ENCODE measurements at regions not wholly inside any gene's neighbourhood (a gene's known extent, or its start where the extent isn't known, plus 50 kb on each side); places are given as distances from the start of the nearest gene placed in this dataset.

GRCh38 chr4:166535865-166536264 is 662.8 kb downstream of the TLL1 start:
- Histone ChIP-seq H3K36me3 (ENCODE audit: control insufficient read depth, insufficient read depth, low read length) (no peaks in the 10 kb centered on the region), H3K4me3 (ENCODE audit: low read depth, low read length) (no peak overlapping the region), H3K27me3 (ENCODE audit: control insufficient read depth, insufficient read depth, low read length) (no peaks in the 10 kb centered on the region)
- TF ChIP-seq, protein P1, sequence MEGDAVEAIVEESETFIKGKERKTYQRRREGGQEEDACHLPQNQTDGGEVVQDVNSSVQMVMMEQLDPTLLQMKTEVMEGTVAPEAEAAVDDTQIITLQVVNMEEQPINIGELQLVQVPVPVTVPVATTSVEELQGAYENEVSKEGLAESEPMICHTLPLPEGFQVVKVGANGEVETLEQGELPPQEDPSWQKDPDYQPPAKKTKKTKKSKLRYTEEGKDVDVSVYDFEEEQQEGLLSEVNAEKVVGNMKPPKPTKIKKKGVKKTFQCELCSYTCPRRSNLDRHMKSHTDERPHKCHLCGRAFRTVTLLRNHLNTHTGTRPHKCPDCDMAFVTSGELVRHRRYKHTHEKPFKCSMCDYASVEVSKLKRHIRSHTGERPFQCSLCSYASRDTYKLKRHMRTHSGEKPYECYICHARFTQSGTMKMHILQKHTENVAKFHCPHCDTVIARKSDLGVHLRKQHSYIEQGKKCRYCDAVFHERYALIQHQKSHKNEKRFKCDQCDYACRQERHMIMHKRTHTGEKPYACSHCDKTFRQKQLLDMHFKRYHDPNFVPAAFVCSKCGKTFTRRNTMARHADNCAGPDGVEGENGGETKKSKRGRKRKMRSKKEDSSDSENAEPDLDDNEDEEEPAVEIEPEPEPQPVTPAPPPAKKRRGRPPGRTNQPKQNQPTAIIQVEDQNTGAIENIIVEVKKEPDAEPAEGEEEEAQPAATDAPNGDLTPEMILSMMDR (IDR thresholded peaks at IDR 0.05; ENCODE audit: insufficient read depth, low read length, severe bottlenecking) = no peak
- no peak for DNase-seq (ENCODE audit: low read depth)
- FAIRE-seq = no peak

- FAIRE-seq (no peak), DNase-seq (ENCODE audit: low read depth) (no peak)
- Histone ChIP-seq H3K4me3 (ENCODE audit: low read depth, low read length) (no peak overlapping the region), H3K27me3 (ENCODE audit: control insufficient read depth, insufficient read depth, low read length) (no peaks in the 10 kb centered on the region), H3K36me3 (ENCODE audit: control insufficient read depth, insufficient read depth, low read length) (no peaks in the 10 kb centered on the region)
- TF ChIP-seq, protein P1 (IDR thresholded peaks at IDR 0.05; ENCODE audit: insufficient read depth, low read length, severe bottlenecking) = no peak
Observed at GRCh38 chr4:166538491-166539005, 665.5 kb downstream of the TLL1 start.

- TF ChIP-seq, protein P1 (IDR thresholded peaks at IDR 0.05; ENCODE audit: insufficient read depth, low read length, severe bottlenecking) = no peak
- FAIRE-seq (no peak), DNase-seq (ENCODE audit: low read depth) (no peak)
- H3K27me3 ChIP-seq (ENCODE audit: control insufficient read depth, insufficient read depth, low read length) = no peaks in the 10 kb centered on the region
- no peak overlapping the region for H3K4me3 ChIP-seq (ENCODE audit: low read depth, low read length)
- H3K36me3 ChIP-seq (ENCODE audit: control insufficient read depth, insufficient read depth, low read length) = no peaks in the 10 kb centered on the region
Observed at GRCh38 chr4:166546009-166546408, 673.0 kb downstream of the TLL1 start.

GRCh38 chr4:166577639-166578038 is 656.7 kb downstream of the SPOCK3 start:
- Histone ChIP-seq H3K36me3 (ENCODE audit: control insufficient read depth, insufficient read depth, low read length) (no peaks in the 10 kb centered on the region), H3K4me3 (ENCODE audit: low read depth, low read length) (no peak overlapping the region), H3K27me3 (ENCODE audit: control insufficient read depth, insufficient read depth, low read length) (no peaks in the 10 kb centered on the region)
- TF ChIP-seq, protein P1 (IDR thresholded peaks at IDR 0.05; ENCODE audit: insufficient read depth, low read length, severe bottlenecking) = no peak
- DNase-seq (ENCODE audit: low read depth) (no peak), FAIRE-seq (no peak)

GRCh38 chr4:166585491-166585890 is 648.8 kb downstream of the SPOCK3 start:
- TF ChIP-seq, protein P1 (IDR thresholded peaks at IDR 0.05; ENCODE audit: insufficient read depth, low read length, severe bottlenecking) = no peak
- DNase-seq (ENCODE audit: low read depth) = no peak
- H3K27me3 ChIP-seq (ENCODE audit: control insufficient read depth, insufficient read depth, low read length) = no peaks in the 10 kb centered on the region
- peak; percentile 36 for FAIRE-seq
- no peaks in the 10 kb centered on the region for H3K36me3 ChIP-seq (ENCODE audit: control insufficient read depth, insufficient read depth, low read length)
- H3K4me3 ChIP-seq (ENCODE audit: low read depth, low read length) = no peak overlapping the region

GRCh38 chr4:166594326-166594946 is 639.9 kb downstream of the SPOCK3 start:
- Histone ChIP-seq H3K27me3 (ENCODE audit: control insufficient read depth, insufficient read depth, low read length) (no peaks in the 10 kb centered on the region), H3K36me3 (ENCODE audit: control insufficient read depth, insufficient read depth, low read length) (no peaks in the 10 kb centered on the region), H3K4me3 (ENCODE audit: low read depth, low read length) (no peak overlapping the region)
- TF ChIP-seq, protein P1 (IDR thresholded peaks at IDR 0.05; ENCODE audit: insufficient read depth, low read length, severe bottlenecking) = peak; percentile 82
- DNase-seq (ENCODE audit: low read depth) (peak; percentile 59), FAIRE-seq (no peak)
